ENCODE measurements at regions not wholly inside any gene's neighbourhood (a gene's known extent, or its start where the extent isn't known, plus 50 kb on each side); places are given as distances from the start of the nearest gene placed in this dataset.
"Not testable (repeated sequence)": the region's sequence is repeated elsewhere in the genome, so short reads cannot be mapped to it uniquely, and the experiment has no call there.

GRCh38 chr15:44903281-44903680 is 53.2 kb upstream of the TERB2 start:
- H3K9me3 ChIP-seq (ENCODE audit: control insufficient read depth, low read length, poor library complexity, severe bottlenecking); H3K4me3 Mint-ChIP-seq; H3K27ac Mint-ChIP-seq; H3K36me3 Mint-ChIP-seq (ENCODE audit: low read depth); ATAC-seq; H3K4me1 Mint-ChIP-seq; H3K27me3 Mint-ChIP-seq; DNase-seq: not testable (repeated sequence)

- H3K27me3 Mint-ChIP-seq; H3K27ac Mint-ChIP-seq; H3K36me3 Mint-ChIP-seq (ENCODE audit: low read depth); H3K4me1 Mint-ChIP-seq; ATAC-seq; H3K9me3 ChIP-seq (ENCODE audit: control insufficient read depth, low read length, poor library complexity, severe bottlenecking); DNase-seq; H3K4me3 Mint-ChIP-seq: not testable (repeated sequence)
These were observed 51.7 kb upstream of the TERB2 start for GRCh38 chr15:44904651-44905340.
